ENCODE measurements at regions not wholly inside any gene's neighbourhood (a gene's known extent, or its start where the extent isn't known, plus 50 kb on each side); places are given as distances from the start of the nearest gene placed in this dataset.
"Not testable (repeated sequence)": the region's sequence is repeated elsewhere in the genome, so short reads cannot be mapped to it uniquely, and the experiment has no call there.

DNA sequence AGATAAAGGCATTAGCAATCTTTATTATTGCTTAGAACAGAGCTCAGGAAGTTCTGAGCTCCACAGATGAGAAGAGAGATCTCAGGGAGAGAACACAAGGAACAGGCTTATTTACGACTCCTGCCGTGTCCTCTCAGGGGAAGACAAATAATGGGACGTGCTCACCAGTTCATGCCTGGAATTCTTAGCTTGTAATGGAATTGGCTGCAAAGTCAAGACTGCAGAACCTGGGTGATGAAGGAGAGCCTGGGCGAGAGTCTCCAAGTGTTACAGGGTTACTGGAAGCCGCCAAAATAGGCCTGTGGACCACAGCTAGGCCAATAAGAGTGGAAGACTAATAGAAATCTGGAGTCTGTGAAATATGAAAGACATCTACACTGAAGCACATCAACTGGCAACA, 174.5 kb upstream of the ADAMTSL1 start:
- no peak for DNase-seq

DNA sequence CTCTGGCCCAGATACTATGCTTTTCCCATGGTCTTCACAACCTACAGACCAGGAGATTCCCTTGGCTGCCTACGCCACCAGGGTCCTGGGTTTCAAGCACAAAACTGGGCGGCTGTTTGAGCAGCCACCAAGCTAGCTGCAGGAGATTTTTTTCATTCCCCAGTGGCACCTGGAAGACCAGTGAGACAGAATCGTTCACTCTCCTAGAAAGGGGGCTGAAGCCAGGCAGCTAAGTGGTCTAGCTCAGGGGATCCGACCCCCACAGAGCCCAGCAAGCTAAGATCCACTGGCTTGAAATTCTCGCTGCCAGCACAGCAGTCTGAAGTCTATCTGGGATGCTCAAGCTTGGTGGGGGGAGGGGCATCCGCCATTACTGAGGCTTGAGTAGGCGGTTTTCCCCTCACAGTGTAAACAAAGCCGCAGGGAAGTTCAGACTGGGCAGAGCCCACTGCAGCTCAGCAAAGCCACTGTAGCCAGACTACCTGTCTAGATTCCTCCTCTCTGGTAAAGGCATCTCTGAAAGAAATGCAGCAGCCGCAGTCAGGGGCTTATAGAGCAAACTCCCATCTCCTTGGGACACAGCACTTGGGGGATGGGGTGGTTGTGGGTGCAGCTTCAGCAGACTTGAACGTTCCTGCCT, 168.7 kb upstream of the ADAMTSL1 start:
- DNase-seq, result not testable (repeated sequence)

DNA sequence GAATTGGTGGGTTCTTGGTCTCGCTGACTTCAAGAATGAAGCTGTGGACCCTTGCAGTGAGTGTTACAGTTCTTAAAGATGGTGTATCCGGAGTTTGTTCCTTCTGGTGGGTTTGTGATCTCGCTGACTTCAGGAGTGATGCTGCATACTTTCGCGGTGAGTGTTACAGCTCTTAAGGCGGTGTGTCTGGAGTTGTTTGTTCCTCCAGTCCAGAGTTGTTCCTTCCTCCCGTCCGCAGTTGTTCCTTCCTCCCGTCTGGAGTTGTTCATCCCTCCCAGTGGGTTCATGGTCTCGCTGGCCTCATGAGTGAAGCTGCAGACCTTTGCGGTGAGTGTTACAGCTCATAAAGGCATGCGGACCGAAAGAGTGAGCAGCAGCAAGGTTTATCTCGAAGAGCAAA, 159.6 kb upstream of the ADAMTSL1 start:
- DNase-seq, result no peak

GRCh38 chr9:18317896-18318295, 156.1 kb upstream of the ADAMTSL1 start:
- no peak for DNase-seq

GRCh38 chr9:18319918-18320445, 154.0 kb upstream of the ADAMTSL1 start:
- DNase-seq, result no peak

GRCh38 chr9:18324928-18325745, 148.8 kb upstream of the ADAMTSL1 start:
- no peak for DNase-seq

DNA sequence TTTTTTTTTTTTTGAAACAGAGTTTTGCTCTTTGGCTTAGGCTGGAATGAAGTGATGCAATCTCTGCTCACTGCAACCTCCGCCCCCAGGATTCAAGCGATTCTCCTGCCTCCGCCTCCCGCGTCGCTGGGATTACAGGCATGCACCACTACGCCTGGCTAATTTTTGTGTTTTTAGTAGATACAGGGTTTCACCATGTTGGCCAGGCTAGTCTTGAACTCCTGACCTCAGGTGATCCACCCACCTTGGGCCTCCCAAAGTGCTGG, 148.3 kb upstream of the ADAMTSL1 start:
- not testable (repeated sequence) for DNase-seq

GRCh38 chr9:18327121-18327520, 146.8 kb upstream of the ADAMTSL1 start:
- DNase-seq, result no peak

DNA sequence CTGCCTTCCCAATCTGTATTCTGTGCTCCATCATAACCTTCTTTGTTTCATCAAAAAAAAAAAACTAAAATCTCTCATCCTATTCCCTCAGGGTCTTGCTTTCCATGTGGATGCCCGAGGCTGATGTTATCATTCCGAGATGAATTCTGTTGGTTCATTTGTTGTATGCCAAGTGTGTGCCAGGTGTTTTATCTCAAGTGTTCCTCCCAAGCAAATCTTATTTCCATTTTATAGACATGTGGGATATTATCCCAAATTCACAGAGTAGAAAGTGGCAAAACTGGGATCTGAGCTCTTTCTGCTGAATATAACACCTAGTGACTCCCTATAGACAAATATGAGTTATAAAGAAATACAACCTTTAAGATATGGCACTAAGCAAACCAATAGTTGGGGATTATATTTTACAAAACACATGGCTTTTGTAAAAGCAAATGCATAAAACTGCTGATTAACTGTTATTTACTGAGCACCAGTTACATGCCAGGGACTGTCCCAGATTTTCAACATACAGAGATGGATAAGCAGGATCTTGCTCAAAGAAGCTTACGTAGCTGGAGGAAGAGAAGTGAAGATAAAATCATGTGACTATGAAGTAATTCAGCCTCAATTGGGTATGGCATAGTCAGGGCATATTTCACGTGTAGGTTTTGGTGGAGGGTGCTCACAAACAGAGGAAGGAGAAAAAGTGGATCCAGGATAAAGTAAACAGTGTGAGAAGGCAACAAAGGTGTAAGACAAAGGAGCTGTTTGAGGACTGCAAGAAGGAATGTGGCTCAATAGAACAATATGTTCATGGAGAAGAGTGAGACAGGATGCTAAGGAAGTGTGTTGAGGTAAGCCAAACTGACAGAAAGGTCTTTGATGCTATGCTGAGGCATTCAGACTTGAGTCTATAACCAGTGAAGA, 143.3 kb upstream of the ADAMTSL1 start:
- no peak for DNase-seq

- DNase-seq, result no peak
These were observed 142.7 kb upstream of the ADAMTSL1 start for GRCh38 chr9:18331310-18331684.

DNA sequence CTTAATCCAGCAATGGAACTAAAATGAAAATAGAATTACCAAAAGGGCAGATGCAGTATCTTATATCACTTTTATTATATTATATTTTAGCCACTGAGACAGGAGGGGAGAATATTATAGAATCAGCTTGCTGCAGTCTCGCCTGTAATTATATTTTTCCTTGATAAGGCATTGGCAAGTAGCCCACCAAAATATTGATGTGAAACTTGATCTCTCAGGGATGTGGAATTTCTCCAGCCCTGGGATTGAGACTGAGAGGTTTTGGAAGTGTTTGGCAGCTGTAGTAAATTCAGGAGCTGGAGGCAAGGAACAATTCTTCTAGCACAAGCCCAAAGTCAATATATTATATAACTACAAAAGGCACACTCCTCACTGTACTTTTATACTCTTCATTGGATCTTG, 142.1 kb upstream of the ADAMTSL1 start:
- no peak for DNase-seq

GRCh38 chr9:18333157-18333556, 140.8 kb upstream of the ADAMTSL1 start:
- no peak for DNase-seq

GRCh38 chr9:18335825-18336224, 138.1 kb upstream of the ADAMTSL1 start:
- no peak for DNase-seq

DNA sequence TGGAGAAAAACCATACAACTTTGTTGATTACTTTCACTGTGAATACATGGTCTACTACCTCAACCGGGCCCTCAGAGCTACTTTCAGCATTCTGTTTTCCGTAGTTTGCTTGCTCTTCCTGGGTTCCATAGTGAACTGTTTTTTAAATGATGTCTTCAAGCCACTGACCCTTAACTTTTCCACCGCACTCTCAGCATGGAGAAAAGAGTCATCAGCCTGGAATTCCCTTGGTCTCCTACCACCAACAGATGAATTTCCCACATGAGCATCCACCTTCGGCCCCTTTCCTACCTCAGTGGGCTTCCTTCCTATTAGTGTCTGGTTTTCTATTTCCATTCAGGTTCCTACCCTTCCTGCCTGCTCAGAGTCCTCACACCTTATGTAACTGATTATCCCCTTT, 135.9 kb upstream of the ADAMTSL1 start:
- DNase-seq, result no peak

- no peak for DNase-seq
These were observed 130.2 kb upstream of the ADAMTSL1 start for GRCh38 chr9:18343784-18344183.

GRCh38 chr9:18346745-18347144, 127.2 kb upstream of the ADAMTSL1 start:
- no peak for DNase-seq

GRCh38 chr9:18347386-18348082, 126.4 kb upstream of the ADAMTSL1 start:
- no peak for DNase-seq

DNA sequence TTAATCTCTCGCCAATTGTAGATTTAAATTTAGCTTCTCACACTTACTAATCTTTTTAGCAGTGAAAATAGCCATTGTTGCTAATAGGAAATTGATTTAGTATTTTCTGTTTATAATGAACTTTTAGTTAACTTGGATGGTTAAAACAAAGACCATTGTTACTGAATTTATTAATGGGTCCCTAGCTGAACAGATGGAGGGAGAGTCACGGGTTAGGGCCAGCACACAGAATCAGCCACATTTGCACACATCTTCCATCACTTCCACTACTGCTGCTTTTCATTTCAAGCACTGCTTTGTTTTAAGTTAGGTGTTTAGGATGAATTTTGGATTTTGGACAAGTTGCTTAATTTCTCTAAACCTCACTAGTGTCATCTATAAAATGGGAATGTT, 125.9 kb upstream of the ADAMTSL1 start:
- DNase-seq, result no peak

DNA sequence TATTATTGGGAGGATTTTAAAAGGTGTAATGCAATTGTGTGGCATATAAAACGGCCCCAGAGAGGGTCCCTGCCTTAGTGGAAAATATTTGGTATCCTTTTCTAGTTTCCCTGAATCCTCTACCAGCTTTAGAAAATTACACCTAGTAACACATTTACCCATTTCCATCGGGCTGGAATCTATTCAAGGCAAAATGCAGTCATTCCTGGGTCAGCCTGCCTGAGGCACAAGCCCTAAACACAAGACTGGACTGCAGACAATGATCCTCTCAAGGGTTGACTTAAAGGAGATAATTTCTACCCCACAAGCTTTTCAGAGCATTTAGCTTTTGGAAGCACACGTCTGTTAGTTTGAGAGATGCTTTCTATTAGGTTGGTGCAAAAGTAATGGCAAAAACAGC, 124.4 kb upstream of the ADAMTSL1 start:
- no peak for DNase-seq

- no peak for DNase-seq
These were observed 123.9 kb upstream of the ADAMTSL1 start for GRCh38 chr9:18350036-18350435.

GRCh38 chr9:18350995-18351595, 122.9 kb upstream of the ADAMTSL1 start:
- DNase-seq, result no peak

GRCh38 chr9:18352711-18353110, 121.2 kb upstream of the ADAMTSL1 start:
- DNase-seq, result no peak

GRCh38 chr9:18353473-18353872, 120.5 kb upstream of the ADAMTSL1 start:
- no peak for DNase-seq
